GM13977 (cell line): ENCODE measurements at regions not wholly inside any gene's neighbourhood (a gene's known extent, or its start where the extent isn't known, plus 50 kb on each side); places are given as distances from the start of the nearest gene placed in this dataset.

ENCODE experiments used
- DNase-seq: peaks from one replicate; pipeline ENCODE4 v3.0.0; 2012; ENCODE audit warnings: low spot score
- CTCF ChIP-seq: IDR thresholded peaks from 2 replicates; pipeline ENCODE4 v1.5.1; 2012; ENCODE audit warnings: mild to moderate bottlenecking, control low read depth; ENCODE audit not compliant: insufficient read depth; ENCODE audit errors: extremely low read depth, missing control alignments
- in situ Hi-C: fragments of 300-500 bp; cut with MboI; formaldehyde crosslinking; loops from one replicate; pipeline ENCODE4 v1.12.0; 2022; ENCODE audit warnings: low sequenced_read_pairs, low pct_unique_long_range_greater_than_20kb, mixed read lengths, inconsistent platforms; ENCODE audit not compliant: unreplicated experiment

GRCh38 chr1:60573726-60574409 lies 500.3 kb upstream of the C1orf87 start:
- DNase-seq, result no peak
- in situ Hi-C loops, result no loop called here

GRCh38 chr1:60573121-60573520 lies 499.6 kb upstream of the C1orf87 start:
- DNase-seq, result no peak
- in situ Hi-C loops, result no loop called here
- TF ChIP-seq CTCF, result no peak

More at GRCh38 chr1:60573726-60574409, 500.3 kb upstream of the C1orf87 start:
- no peak for TF ChIP-seq CTCF

GRCh38 chr1:60572378-60572777 lies 498.8 kb upstream of the C1orf87 start:
- in situ Hi-C loops, result no loop called here
- no peak for TF ChIP-seq CTCF

GRCh38 chr1:60571811-60572210 lies 498.2 kb upstream of the C1orf87 start:
- no peak for DNase-seq
- in situ Hi-C loops, result no loop called here
- TF ChIP-seq CTCF, result no peak

More at GRCh38 chr1:60572378-60572777, 498.8 kb upstream of the C1orf87 start:
- no peak for DNase-seq

- TF ChIP-seq CTCF, result no peak
- DNase-seq, result no peak
- in situ Hi-C loops, result no loop called here
These were observed 495.6 kb upstream of the C1orf87 start for GRCh38 chr1:60569189-60569588.

- DNase-seq, result no peak
- in situ Hi-C loops, result no loop called here
- TF ChIP-seq CTCF, result no peak
These were observed 493.7 kb upstream of the C1orf87 start for GRCh38 chr1:60567256-60567655.
